ENCODE measurements at regions not wholly inside any gene's neighbourhood (a gene's known extent, or its start where the extent isn't known, plus 50 kb on each side); places are given as distances from the start of the nearest gene placed in this dataset.

DNA sequence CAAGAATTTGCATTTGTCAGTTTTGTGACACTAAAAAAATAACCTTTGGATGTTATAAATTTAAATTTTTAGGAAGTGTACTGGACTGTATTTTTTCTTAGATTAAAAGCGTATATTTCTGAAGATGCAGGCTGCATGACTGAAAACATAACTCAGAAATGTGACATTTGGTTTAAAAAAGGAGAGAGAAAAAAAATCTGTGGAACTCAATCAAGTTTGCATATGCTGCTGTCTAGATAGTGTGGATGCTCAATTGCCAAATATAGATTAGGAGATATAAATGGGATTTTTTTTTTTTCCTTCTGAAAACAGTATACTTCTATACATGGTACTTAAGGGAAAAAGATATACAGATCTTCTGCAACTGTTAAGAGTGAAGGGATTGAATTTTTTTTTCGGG is 402.3 kb downstream of the TAF11L14 start:
- Mint-ChIP-seq H3K36me3 (ENCODE audit: low read depth) (no peaks in the 10 kb centered on the region), H3K27ac (no peak overlapping the region), H3K4me1 (ENCODE audit: low read depth) (no peaks in the 10 kb centered on the region), H3K9me3 (peaks cover 4% of the 10 kb centered on the region), H3K4me3 (no peak overlapping the region), H3K27me3 (no peaks in the 10 kb centered on the region)
- no peak for ATAC-seq
- ChIA-PET POLR2A (no interaction called here), CTCF (no interaction called here)
- TF ChIP-seq, protein P1, sequence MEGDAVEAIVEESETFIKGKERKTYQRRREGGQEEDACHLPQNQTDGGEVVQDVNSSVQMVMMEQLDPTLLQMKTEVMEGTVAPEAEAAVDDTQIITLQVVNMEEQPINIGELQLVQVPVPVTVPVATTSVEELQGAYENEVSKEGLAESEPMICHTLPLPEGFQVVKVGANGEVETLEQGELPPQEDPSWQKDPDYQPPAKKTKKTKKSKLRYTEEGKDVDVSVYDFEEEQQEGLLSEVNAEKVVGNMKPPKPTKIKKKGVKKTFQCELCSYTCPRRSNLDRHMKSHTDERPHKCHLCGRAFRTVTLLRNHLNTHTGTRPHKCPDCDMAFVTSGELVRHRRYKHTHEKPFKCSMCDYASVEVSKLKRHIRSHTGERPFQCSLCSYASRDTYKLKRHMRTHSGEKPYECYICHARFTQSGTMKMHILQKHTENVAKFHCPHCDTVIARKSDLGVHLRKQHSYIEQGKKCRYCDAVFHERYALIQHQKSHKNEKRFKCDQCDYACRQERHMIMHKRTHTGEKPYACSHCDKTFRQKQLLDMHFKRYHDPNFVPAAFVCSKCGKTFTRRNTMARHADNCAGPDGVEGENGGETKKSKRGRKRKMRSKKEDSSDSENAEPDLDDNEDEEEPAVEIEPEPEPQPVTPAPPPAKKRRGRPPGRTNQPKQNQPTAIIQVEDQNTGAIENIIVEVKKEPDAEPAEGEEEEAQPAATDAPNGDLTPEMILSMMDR (IDR thresholded peaks at IDR 0.05): no peak
- intact Hi-C loops (cut with micrococcal nuclease): no loop called here
- no peak for DNase-seq

DNA sequence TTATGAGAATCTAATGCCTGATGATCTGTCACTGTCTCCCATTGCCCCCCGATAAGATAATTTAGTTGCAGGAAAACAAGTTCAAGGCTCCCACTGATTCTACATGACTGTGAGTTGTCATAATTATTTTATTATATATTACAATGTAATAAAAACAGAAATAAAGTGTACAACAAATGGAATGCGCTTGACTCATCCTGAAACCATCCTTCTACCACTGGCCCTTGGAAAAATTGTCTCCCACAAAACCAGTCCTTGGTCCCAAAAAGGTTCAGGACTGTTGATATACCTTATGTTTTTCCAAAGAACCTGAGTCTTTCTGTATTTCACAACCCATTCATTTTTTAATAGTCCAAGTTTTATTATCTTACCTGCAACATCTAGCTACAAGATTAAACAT is 403.5 kb downstream of the TAF11L14 start:
- DNase-seq: no peak
- ChIA-PET POLR2A (no interaction called here), CTCF (no interaction called here)
- Mint-ChIP-seq H3K36me3 (ENCODE audit: low read depth) (no peaks in the 10 kb centered on the region), H3K9me3 (peaks cover 5% of the 10 kb centered on the region), H3K4me3 (no peak overlapping the region), H3K27ac (no peak overlapping the region), H3K27me3 (no peaks in the 10 kb centered on the region), H3K4me1 (ENCODE audit: low read depth) (no peaks in the 10 kb centered on the region)
- TF ChIP-seq, protein P1 (IDR thresholded peaks at IDR 0.05): no peak
- ATAC-seq: no peak
- intact Hi-C loops (cut with micrococcal nuclease): no loop called here

GRCh38 chr5:18043344-18043743 is 409.1 kb downstream of the TAF11L14 start:
- intact Hi-C loops (cut with micrococcal nuclease): no loop called here
- Mint-ChIP-seq H3K4me1 (ENCODE audit: low read depth) (no peaks in the 10 kb centered on the region), H3K4me3 (no peak overlapping the region), H3K27ac (no peak overlapping the region), H3K9me3 (peaks cover 2% of the 10 kb centered on the region), H3K27me3 (no peaks in the 10 kb centered on the region), H3K36me3 (ENCODE audit: low read depth) (no peaks in the 10 kb centered on the region)
- TF ChIP-seq, protein P1 (IDR thresholded peaks at IDR 0.05): no peak
- CTCF ChIA-PET: no interaction called here
- POLR2A ChIA-PET: no interaction called here
- ATAC-seq (no peak), DNase-seq (no peak)

- no peak overlapping the region for H3K27ac Mint-ChIP-seq
- no peak for DNase-seq
- H3K4me3 Mint-ChIP-seq: no peak overlapping the region
- H3K4me1 Mint-ChIP-seq (ENCODE audit: low read depth): no peaks in the 10 kb centered on the region
- POLR2A ChIA-PET: no interaction called here
- no peaks in the 10 kb centered on the region for H3K36me3 Mint-ChIP-seq (ENCODE audit: low read depth)
- CTCF ChIA-PET: no interaction called here
- intact Hi-C loops (cut with micrococcal nuclease): no loop called here
- TF ChIP-seq, protein P1 (IDR thresholded peaks at IDR 0.05): no peak
- H3K9me3 Mint-ChIP-seq: no peaks in the 10 kb centered on the region
- ATAC-seq: no peak
- H3K27me3 Mint-ChIP-seq: no peaks in the 10 kb centered on the region
Measured at GRCh38 chr5:18048449-18048848, 414.2 kb downstream of the TAF11L14 start.

DNA sequence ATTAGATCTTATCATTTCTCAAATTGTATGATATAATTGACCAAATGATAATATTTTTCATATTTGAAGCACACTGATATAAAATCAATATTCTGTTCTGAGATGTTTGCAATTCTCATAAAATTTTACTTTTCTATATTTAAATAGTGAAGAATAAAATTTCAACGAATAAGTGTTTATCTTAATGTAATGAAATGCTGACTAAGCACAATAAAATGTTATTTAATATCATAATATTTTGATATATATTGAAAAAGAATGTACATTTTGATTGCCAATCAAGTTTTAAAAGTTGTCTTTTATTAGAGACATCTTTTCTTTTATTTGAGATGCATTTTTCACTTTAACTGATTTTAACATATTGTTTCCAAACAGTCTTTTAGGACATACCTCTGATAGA is 416.1 kb downstream of the TAF11L14 start:
- TF ChIP-seq, protein P1 (IDR thresholded peaks at IDR 0.05): no peak
- no peaks in the 10 kb centered on the region for H3K9me3 Mint-ChIP-seq
- POLR2A ChIA-PET: no interaction called here
- ATAC-seq (no peak), DNase-seq (no peak)
- intact Hi-C loops (cut with micrococcal nuclease): no loop called here
- H3K4me3 Mint-ChIP-seq: no peak overlapping the region
- H3K4me1 Mint-ChIP-seq (ENCODE audit: low read depth): no peaks in the 10 kb centered on the region
- no peak overlapping the region for H3K27ac Mint-ChIP-seq
- CTCF ChIA-PET: no interaction called here
- no peaks in the 10 kb centered on the region for H3K36me3 Mint-ChIP-seq (ENCODE audit: low read depth)
- no peaks in the 10 kb centered on the region for H3K27me3 Mint-ChIP-seq

Measured in activated CD8-positive, alpha-beta T cell treated with anti-CD3 and anti-CD28 coated beads for 36 hours (primary cell).